HCT116 (cell line): ENCODE measurements at regions not wholly inside any gene's neighbourhood (a gene's known extent, or its start where the extent isn't known, plus 50 kb on each side); places are given as distances from the start of the nearest gene placed in this dataset.

Source experiments
- ATAC-seq: fragments of 200-7000 bp; cut with Tn5 transposase; 2 replicates; pipeline ENCODE4 v1.9.1; 2020; ENCODE audit warnings: mild to moderate bottlenecking, moderate library complexity
- BruUV-seq: library from RNA; stranded (reverse); fragments of 400-500 nt; replicated peaks from 2 replicates; lab custom pipeline; 2021; lab: Mats Ljungman, UMichigan
- CTCF ChIA-PET: fragments of 300-600 bp; sonication (Branson Sonifier 250); formaldehyde crosslinking; loops from one replicate; lab custom pipeline; 2021; ENCODE audit warnings: antibody characterized with exemption; lab: Charles Lee
- POLR2A ChIA-PET: fragments of 300-600, 350-600 bp; sonication (Branson Sonifier 250); formaldehyde crosslinking; loops from one replicate; lab custom pipeline; 2021; ENCODE audit warnings: antibody characterized with exemption; lab: Charles Lee
- RAD21 ChIA-PET, 2 experiments: fragments of 300-600 bp; sonication (Branson Sonifier 250); formaldehyde crosslinking; loops; one replicate each; lab custom pipeline; 2023; ENCODE audit warnings: low total read pairs in 2 of 2; ENCODE audit not compliant: uncharacterized antibody in 2 of 2, unreplicated experiment in 2 of 2, low non-redundant PET in 1 of 2; lab: Charles Lee
- DNase-seq: peaks from one replicate; pipeline ENCODE4 v3.0.0-alpha.2; 2010; ENCODE audit warnings: low read depth, low spot score
- H2AFZ ChIP-seq: fragments of 200-600 bp; shearing (Covaris generic), sonication (generic); 2 replicates; pipeline ENCODE4 v1.6.1; 2017; ENCODE audit warnings: low read depth, mixed run types, mixed read lengths, antibody characterized with exemption, low read length; ENCODE audit not compliant: poor library complexity, severe bottlenecking
- H3K27ac ChIP-seq: 2 replicates; pipeline ENCODE4 v1.5.1; 2012; ENCODE audit warnings: low read depth, low read length
- H3K27me3 ChIP-seq: fragments of 200-600 bp; sonication (generic); 2 replicates; pipeline ENCODE4 v1.6.1; 2016; ENCODE audit warnings: mixed run types, low read length, mixed read lengths; ENCODE audit not compliant: insufficient read depth
- H3K36me3 ChIP-seq, 2 experiments: fragments of 200-500 bp in 1 of 2; fragments of 200-600 bp in 1 of 2; sonication (Bioruptor generic) in 1 of 2; sonication (generic) in 1 of 2; 2 replicates each; pipeline versions ENCODE4 v1.5.1 to v1.6.1; 2014 to 2016; ENCODE audit warnings: low read length in 2 of 2, inconsistent platforms in 1 of 2, mixed read lengths in 1 of 2, mixed run types in 1 of 2; ENCODE audit not compliant: insufficient read depth in 2 of 2, control insufficient read depth in 1 of 2
- H3K4me1 ChIP-seq, 2 experiments: fragments of 200-600 bp in 1 of 2; sonication (generic) in 1 of 2; 2 replicates each; pipeline versions ENCODE4 v1.5.1 to v1.6.1; 2012 to 2017; ENCODE audit warnings: low read length in 2 of 2, inconsistent platforms in 1 of 2, mild to moderate bottlenecking in 1 of 2, mixed read lengths in 1 of 2, mixed run types in 1 of 2, moderate library complexity in 1 of 2; ENCODE audit not compliant: insufficient read depth in 2 of 2, control insufficient read depth in 1 of 2
- H3K4me2 ChIP-seq: fragments of 200-600 bp; sonication (generic); 2 replicates; pipeline ENCODE4 v1.6.1; 2017; ENCODE audit warnings: mixed run types, low read length, mixed read lengths
- H3K4me3 ChIP-seq, 2 experiments: fragments of 200-600 bp in 1 of 2; sonication (generic) in 1 of 2; replicated peaks in 1 of 2; 2 replicates each; pipeline ENCODE4 v1.5.1; 2011 to 2016; ENCODE audit warnings: low read length in 2 of 2, control low read depth in 1 of 2, low read depth in 1 of 2, mild to moderate bottlenecking in 1 of 2, mixed read lengths in 1 of 2, mixed run types in 1 of 2
- H3K79me2 ChIP-seq: fragments of 200-600 bp; sonication (generic); 2 replicates; pipeline ENCODE4 v1.6.1; 2017; ENCODE audit warnings: mild to moderate bottlenecking, mixed run types, low read length, moderate library complexity, mixed read lengths; ENCODE audit not compliant: insufficient read depth
- H3K9ac ChIP-seq: fragments of 200-600 bp; sonication (generic); 2 replicates; pipeline ENCODE4 v1.6.1; 2016; ENCODE audit warnings: low read length, mixed read lengths
- H3K9me2 ChIP-seq: fragments of 200-600 bp; sonication (generic), shearing (Covaris generic); 2 replicates; pipeline ENCODE4 v1.6.1; 2017; ENCODE audit warnings: mixed run types, mild to moderate bottlenecking, moderate library complexity; ENCODE audit not compliant: insufficient read depth
- H3K9me3 ChIP-seq, 2 experiments: fragments of 200-500 bp in 1 of 2; fragments of 200-600 bp in 1 of 2; sonication (Bioruptor generic) in 1 of 2; sonication (generic) in 1 of 2; 2 replicates each; pipeline ENCODE4 v1.6.1; 2014 to 2017; ENCODE audit warnings: low read length in 2 of 2, mixed read lengths in 2 of 2, inconsistent platforms in 1 of 2, low read depth in 1 of 2, mild to moderate bottlenecking in 1 of 2, mixed run types in 1 of 2, moderate library complexity in 1 of 2; ENCODE audit not compliant: control insufficient read depth in 1 of 2, insufficient read depth in 1 of 2
- H4K20me1 ChIP-seq: fragments of 200-600 bp; sonication (generic), shearing (Covaris generic); 2 replicates; pipeline ENCODE4 v1.6.1; 2017; ENCODE audit warnings: mixed run types, mild to moderate bottlenecking, moderate library complexity; ENCODE audit not compliant: insufficient read depth
- CEBPB ChIP-seq: IDR thresholded peaks from 2 replicates; pipeline ENCODE4 v1.6.1; 2012; ENCODE audit warnings: low read depth
- EGR1 ChIP-seq: IDR thresholded peaks from 2 replicates; pipeline ENCODE4 v1.6.1; 2012; ENCODE audit warnings: low read depth
- EZH2 ChIP-seq: fragments of 200-600 bp; sonication (generic); IDR thresholded peaks from 2 replicates; pipeline ENCODE4 v1.6.1; 2017; ENCODE audit warnings: antibody characterized with exemption, mixed run types
- EZH2phosphoT487 ChIP-seq: fragments of 200-600 bp; IDR thresholded peaks from 2 replicates; pipeline ENCODE4 v1.6.1; 2018; ENCODE audit warnings: antibody characterized with exemption, borderline replicate concordance
- FOSL1 ChIP-seq: IDR thresholded peaks from 2 replicates; pipeline ENCODE4 v1.6.1; 2012; ENCODE audit warnings: low read depth
- TCF7L2 ChIP-seq: IDR thresholded peaks from 2 replicates; pipeline ENCODE4 v1.7.0; 2011; ENCODE audit warnings: borderline replicate concordance, inconsistent platforms; ENCODE audit not compliant: insufficient read depth, insufficient read length; ENCODE audit errors: extremely low read depth
- YY1 ChIP-seq: IDR thresholded peaks from 2 replicates; pipeline ENCODE4 v1.6.1; 2011; ENCODE audit warnings: low read length, low read depth, moderate library complexity, mild to moderate bottlenecking; ENCODE audit not compliant: insufficient replicate concordance; ENCODE audit errors: extremely low read depth
- ZFX ChIP-seq: fragments of 450-650 bp; IDR thresholded peaks from 2 replicates; pipeline ENCODE4 v1.6.1; 2017
- intact Hi-C: fragments of 100-400 bp; cut with micrococcal nuclease; formaldehyde crosslinking; loops from 2 replicates; pipeline ENCODE4 v1.10.0; 2022
- TF ChIP-seq, protein P1 (sequence below): IDR thresholded peaks from 2 replicates; pipeline ENCODE4 v1.6.1; 2011; ENCODE audit warnings: mild to moderate bottlenecking, low read length, moderate library complexity; ENCODE audit not compliant: insufficient replicate concordance; ENCODE audit errors: extremely low read depth
- TF ChIP-seq, protein P2 (sequence below), 3 experiments: fragments of 200-600 bp in 1 of 3; sonication (generic) in 1 of 3; IDR thresholded peaks in 2 of 3; conservative IDR thresholded peaks in 1 of 3; 2 replicates each; pipeline ENCODE4 v1.5.1; 2012 to 2017; ENCODE audit warnings: low read depth in 2 of 3, low read length in 2 of 3, antibody characterized with exemption in 1 of 3, borderline replicate concordance in 1 of 3, control low read depth in 1 of 3, mild to moderate bottlenecking in 1 of 3, mixed read lengths in 1 of 3, mixed run types in 1 of 3, moderate library complexity in 1 of 3; ENCODE audit not compliant: insufficient read depth in 1 of 3

DNA sequence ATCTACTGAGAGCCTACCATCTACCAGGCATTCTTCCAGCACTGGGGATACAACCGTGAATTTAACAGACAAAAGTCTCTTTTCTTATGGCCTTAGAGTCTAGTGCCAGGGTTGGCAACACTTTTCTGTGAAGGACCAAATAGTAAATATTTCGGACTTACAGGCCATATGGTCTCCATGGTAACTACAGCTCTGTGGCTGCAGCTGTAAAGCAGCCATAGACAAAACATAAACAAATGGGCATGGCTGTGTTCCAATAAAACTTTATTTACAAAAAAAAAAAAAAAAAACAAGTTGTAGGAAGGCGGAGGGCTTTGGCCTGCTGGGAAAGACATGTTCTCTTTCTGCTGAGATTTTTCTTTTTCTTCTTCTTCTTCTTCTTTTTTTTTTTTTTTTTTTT is 98.7 kb downstream of the ABCC12 start:
- Histone ChIP-seq H3K27ac (no peak overlapping the region), H4K20me1 (no peaks in the 10 kb centered on the region), H3K27me3 (peaks cover 20% of the 10 kb centered on the region), H2AFZ (no peak overlapping the region)
- intact Hi-C loops = loop anchor here (5.0 to 10.0 kb wide), 2 partner anchors 912 to 1020 kb away; partner anchors contain the start of gene NETO2
- POLR2A ChIA-PET = no interaction called here
- TF ChIP-seq CEBPB = no peak
- no peak for TF ChIP-seq EZH2phosphoT487
- TF ChIP-seq ZFX = no peak
- TF ChIP-seq TCF7L2 = no peak
- TF ChIP-seq, protein P1, sequence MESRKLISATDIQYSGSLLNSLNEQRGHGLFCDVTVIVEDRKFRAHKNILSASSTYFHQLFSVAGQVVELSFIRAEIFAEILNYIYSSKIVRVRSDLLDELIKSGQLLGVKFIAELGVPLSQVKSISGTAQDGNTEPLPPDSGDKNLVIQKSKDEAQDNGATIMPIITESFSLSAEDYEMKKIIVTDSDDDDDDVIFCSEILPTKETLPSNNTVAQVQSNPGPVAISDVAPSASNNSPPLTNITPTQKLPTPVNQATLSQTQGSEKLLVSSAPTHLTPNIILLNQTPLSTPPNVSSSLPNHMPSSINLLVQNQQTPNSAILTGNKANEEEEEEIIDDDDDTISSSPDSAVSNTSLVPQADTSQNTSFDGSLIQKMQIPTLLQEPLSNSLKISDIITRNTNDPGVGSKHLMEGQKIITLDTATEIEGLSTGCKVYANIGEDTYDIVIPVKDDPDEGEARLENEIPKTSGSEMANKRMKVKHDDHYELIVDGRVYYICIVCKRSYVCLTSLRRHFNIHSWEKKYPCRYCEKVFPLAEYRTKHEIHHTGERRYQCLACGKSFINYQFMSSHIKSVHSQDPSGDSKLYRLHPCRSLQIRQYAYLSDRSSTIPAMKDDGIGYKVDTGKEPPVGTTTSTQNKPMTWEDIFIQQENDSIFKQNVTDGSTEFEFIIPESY = no peak
- TF ChIP-seq EGR1 = no peak
- TF ChIP-seq EZH2 = no peak
- TF ChIP-seq FOSL1 = no peak
- TF ChIP-seq, protein P2, sequence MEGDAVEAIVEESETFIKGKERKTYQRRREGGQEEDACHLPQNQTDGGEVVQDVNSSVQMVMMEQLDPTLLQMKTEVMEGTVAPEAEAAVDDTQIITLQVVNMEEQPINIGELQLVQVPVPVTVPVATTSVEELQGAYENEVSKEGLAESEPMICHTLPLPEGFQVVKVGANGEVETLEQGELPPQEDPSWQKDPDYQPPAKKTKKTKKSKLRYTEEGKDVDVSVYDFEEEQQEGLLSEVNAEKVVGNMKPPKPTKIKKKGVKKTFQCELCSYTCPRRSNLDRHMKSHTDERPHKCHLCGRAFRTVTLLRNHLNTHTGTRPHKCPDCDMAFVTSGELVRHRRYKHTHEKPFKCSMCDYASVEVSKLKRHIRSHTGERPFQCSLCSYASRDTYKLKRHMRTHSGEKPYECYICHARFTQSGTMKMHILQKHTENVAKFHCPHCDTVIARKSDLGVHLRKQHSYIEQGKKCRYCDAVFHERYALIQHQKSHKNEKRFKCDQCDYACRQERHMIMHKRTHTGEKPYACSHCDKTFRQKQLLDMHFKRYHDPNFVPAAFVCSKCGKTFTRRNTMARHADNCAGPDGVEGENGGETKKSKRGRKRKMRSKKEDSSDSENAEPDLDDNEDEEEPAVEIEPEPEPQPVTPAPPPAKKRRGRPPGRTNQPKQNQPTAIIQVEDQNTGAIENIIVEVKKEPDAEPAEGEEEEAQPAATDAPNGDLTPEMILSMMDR (IDR thresholded peaks at IDR 0.05 in 2 of 3, conservative IDR thresholded peaks at IDR 0.05 in 1 of 3; ENCODE audit: borderline replicate concordance in 1 of 3, insufficient read depth in 1 of 3, low read depth in 2 of 3, low read length in 2 of 3) = no peak
- no peak for TF ChIP-seq YY1
- TF ChIP-seq, all 23 proteins: peak for 0
- Histone ChIP-seq H3K4me2 (no peak overlapping the region), H3K9me2 (no peaks in the 10 kb centered on the region), H3K79me2 (no peaks in the 10 kb centered on the region), H3K9me3 (no peaks in the 10 kb centered on the region), H3K4me3 (no peak overlapping the region), H3K9ac (no peak overlapping the region), H3K36me3 (no peaks in the 10 kb centered on the region), H3K4me1 (peaks cover 0 to 5% of the 10 kb centered on the region in 2 experiments; a peak in 1 of 4 replicates)
- ATAC-seq (no peak), DNase-seq (no peak)
- ChIA-PET CTCF (no interaction called here), RAD21 (interaction anchor here in 1 of 2 experiments (0.7 kb wide), 1 partner anchor 8 kb away, joined by 3 read pairs; no protein-coding TSS in a partner anchor)
- BruUV-seq = no TSS peak
